ENCODE measurements at regions not wholly inside any gene's neighbourhood (a gene's known extent, or its start where the extent isn't known, plus 50 kb on each side); places are given as distances from the start of the nearest gene placed in this dataset.

GRCh38 chr5:114207615-114208014 lies 154.3 kb upstream of the KCNN2 start:
- Histone ChIP-seq H3K36me3 (no peaks in the 10 kb centered on the region), H3K27ac (no peak overlapping the region), H3K27me3 (no peaks in the 10 kb centered on the region), H3K4me3 (no peak overlapping the region), H3K4me1 (no peaks in the 10 kb centered on the region), H3K9me3 (no peaks in the 10 kb centered on the region)
- WGBS, 2 donors = 82 to 85% methylated on average over 3 of the region's 3 CpGs
- DNase-seq (ENCODE audit: low spot score in 2 of 2) = no peak
- TF ChIP-seq CTCF (IDR thresholded peaks at IDR 0.05) (no peak), EP300 (IDR thresholded peaks at IDR 0.05) (no peak), POLR2A (IDR thresholded peaks at IDR 0.05) (no peak)

GRCh38 chr5:114208120-114208519 lies 153.8 kb upstream of the KCNN2 start:
- Histone ChIP-seq H3K27ac (no peak overlapping the region), H3K9me3 (no peaks in the 10 kb centered on the region), H3K27me3 (no peaks in the 10 kb centered on the region), H3K36me3 (no peaks in the 10 kb centered on the region), H3K4me3 (no peak overlapping the region), H3K4me1 (no peaks in the 10 kb centered on the region)
- 92% methylated on average over 2 of the region's 2 CpGs for WGBS, 2 donors
- DNase-seq (ENCODE audit: low spot score in 2 of 2) = no peak
- TF ChIP-seq CTCF (IDR thresholded peaks at IDR 0.05) (no peak), POLR2A (IDR thresholded peaks at IDR 0.05) (no peak), EP300 (IDR thresholded peaks at IDR 0.05) (no peak)

- TF ChIP-seq EP300 (IDR thresholded peaks at IDR 0.05) = no peak
- TF ChIP-seq POLR2A (IDR thresholded peaks at IDR 0.05) = no peak
- TF ChIP-seq CTCF (IDR thresholded peaks at IDR 0.05) = no peak
Observed at GRCh38 chr5:114208588-114208987, 153.3 kb upstream of the KCNN2 start.

DNA sequence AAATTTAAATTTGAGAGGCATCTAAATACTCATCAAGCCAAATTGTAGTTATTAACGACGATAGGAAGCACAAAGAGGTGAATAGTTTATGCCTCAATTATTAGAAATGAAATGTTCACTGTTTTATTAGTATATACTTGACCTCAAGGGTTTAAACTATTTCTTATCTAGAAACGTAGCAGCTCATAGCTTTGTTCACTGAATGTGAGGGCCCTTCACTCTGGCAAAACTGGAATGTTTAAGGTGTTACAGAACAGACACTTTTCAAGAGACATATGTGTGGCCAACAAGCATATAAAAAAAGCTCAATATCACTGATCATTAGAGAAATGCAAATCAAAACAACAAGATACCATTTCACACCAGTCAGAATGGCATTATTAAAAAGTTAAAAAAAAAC lies 151.2 kb upstream of the KCNN2 start:
- WGBS, 2 donors = 58 to 70% methylated on average over 3 of the region's 3 CpGs
- DNase-seq (ENCODE audit: low spot score in 2 of 2) = no peak
- no peak overlapping the region for H3K4me3 ChIP-seq
- no peaks in the 10 kb centered on the region for H3K9me3 ChIP-seq
- H3K36me3 ChIP-seq = no peaks in the 10 kb centered on the region
- TF ChIP-seq POLR2A (IDR thresholded peaks at IDR 0.05) (no peak), EP300 (IDR thresholded peaks at IDR 0.05) (no peak), CTCF (IDR thresholded peaks at IDR 0.05) (no peak)
- no peak overlapping the region for H3K27ac ChIP-seq
- no peaks in the 10 kb centered on the region for H3K27me3 ChIP-seq
- H3K4me1 ChIP-seq = no peaks in the 10 kb centered on the region

More at GRCh38 chr5:114208588-114208987, 153.3 kb upstream of the KCNN2 start:
- no peaks in the 10 kb centered on the region for H3K9me3 ChIP-seq
- DNase-seq (ENCODE audit: low spot score in 2 of 2) = no peak
- no peak overlapping the region for H3K27ac ChIP-seq
- no peaks in the 10 kb centered on the region for H3K4me1 ChIP-seq
- H3K4me3 ChIP-seq = no peak overlapping the region
- no peaks in the 10 kb centered on the region for H3K27me3 ChIP-seq
- no peaks in the 10 kb centered on the region for H3K36me3 ChIP-seq
- WGBS, 2 donors = 90% methylated on average over 2 of the region's 2 CpGs

GRCh38 chr5:114221807-114222206 lies 140.1 kb upstream of the KCNN2 start:
- Histone ChIP-seq H3K36me3 (no peaks in the 10 kb centered on the region), H3K27ac (no peak overlapping the region), H3K9me3 (peaks cover 0 to 40% (median 1%) of the 10 kb centered on the region in 4 donors), H3K4me1 (no peaks in the 10 kb centered on the region), H3K4me3 (no peak overlapping the region), H3K27me3 (no peaks in the 10 kb centered on the region)
- WGBS, 2 donors = 77 to 88% methylated on average over 1 of the region's 1 CpG
- TF ChIP-seq EP300 (IDR thresholded peaks at IDR 0.05) = no peak
- TF ChIP-seq POLR2A (IDR thresholded peaks at IDR 0.05) = no peak
- no peak for TF ChIP-seq CTCF (IDR thresholded peaks at IDR 0.05)
- DNase-seq (ENCODE audit: low spot score in 2 of 2) = no peak

All from tibial nerve (tissue), 4 donors.